Germinal center (tissue), 1 donor: ENCODE measurements at regions not wholly inside any gene's neighbourhood (a gene's known extent, or its start where the extent isn't known, plus 50 kb on each side); places are given as distances from the start of the nearest gene placed in this dataset.
"Not testable (repeated sequence)": the region's sequence is repeated elsewhere in the genome, so short reads cannot be mapped to it uniquely, and the experiment has no call there.

Source experiments
- DNase-seq: peaks from one replicate; pipeline ENCODE4 v3.0.0; 2012; ENCODE audit warnings: mixed read lengths, low spot score

DNA sequence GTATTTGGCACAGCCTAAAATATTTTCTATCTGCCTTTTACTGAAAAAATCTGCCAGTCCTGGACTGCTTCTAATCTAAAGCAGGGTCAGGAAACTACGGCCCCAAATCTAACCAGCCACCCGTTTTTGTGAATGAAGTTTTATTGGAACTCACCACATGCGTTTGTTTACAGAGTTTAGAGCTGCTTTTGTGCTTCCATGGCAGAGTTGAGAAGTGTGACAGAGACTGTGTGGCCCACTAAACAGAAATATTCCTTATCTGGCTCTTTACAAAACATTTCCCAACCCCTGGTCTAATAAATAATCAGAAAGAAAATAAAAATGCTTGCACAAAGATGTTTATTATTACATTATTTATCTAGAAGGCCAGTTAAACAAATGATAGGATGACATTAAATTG lies 110.2 kb downstream of the COPRS start:
- DNase-seq = no peak

DNA sequence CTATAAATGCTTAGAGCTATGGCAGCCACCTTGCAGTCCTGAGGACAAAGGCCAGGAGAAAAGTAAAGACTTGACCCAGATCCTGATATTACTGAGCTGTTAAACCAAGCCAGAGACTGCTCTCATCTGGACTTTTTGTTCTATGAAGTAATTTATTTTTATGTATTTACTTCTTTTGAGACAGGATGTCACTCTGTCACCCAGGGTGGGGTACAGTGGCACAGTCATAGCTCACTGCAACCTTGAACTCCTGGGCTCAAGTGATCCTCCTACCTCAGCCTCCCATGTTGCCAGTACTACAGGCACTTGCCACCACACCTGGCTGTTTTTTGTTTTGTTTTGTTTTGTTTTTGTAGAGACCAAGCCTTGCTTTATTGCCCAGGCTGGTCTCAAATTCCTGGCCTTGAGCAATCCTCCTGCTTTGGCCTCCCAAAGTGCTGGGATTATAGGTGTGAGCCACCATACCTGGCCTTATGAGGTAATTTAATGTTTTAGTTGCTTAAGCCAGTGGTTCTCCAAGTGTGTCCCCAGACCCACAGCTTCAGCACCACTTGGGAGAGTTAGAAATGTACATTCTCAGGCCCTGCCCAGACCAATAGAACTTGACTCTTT lies 112.1 kb downstream of the COPRS start:
- no peak for DNase-seq

DNA sequence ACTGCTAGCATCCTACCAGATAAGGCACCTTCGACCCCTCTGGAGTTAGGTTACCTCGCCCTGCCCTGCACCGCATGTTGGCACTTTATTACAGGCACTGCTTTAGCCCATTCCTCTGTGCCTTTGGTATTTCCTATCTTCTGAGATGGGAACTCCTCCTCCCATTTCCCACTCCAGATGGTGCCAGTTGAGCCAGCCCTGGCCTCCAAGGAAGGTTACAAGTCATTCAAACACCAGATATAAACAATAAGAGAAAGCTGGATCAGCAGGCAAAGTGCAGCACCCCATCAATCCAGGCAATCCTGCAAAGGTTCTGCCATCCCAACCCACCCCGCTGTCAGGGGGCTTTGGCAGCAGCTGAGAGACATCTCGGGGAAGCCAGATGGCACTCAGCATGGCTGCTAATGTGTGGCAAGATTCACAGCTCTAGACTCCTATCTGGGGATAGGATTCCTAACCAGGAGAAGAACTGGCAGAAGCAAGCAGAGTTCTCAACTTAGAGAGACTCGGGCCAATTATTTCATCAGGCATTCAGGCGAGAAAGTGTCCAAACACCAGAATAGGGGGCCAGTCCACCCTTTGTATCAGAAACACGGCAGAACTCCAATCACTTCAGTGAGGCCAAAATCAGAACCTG lies 113.0 kb downstream of the COPRS start:
- no peak for DNase-seq

DNA sequence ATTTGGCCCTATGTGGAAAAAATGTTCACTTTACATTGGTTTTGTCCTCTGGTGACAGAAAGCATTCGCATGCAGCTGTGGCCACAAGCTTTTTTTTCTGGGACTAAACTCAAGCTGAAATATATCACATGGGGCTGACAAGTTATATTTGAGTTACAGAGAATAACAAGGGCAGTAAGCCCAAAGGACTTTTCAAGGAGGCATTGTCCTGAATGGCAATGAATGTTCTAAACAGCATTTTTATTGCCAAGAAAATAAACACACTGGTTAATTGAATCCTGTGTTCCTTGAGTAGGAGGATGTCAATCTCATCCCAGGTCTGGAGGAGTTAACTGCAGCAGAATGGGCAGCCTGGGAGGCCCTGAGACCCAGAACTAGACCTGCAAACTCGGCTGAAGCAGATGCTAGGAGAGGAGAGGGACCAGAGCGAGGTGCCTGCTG lies 114.5 kb downstream of the COPRS start:
- DNase-seq = no peak

DNA sequence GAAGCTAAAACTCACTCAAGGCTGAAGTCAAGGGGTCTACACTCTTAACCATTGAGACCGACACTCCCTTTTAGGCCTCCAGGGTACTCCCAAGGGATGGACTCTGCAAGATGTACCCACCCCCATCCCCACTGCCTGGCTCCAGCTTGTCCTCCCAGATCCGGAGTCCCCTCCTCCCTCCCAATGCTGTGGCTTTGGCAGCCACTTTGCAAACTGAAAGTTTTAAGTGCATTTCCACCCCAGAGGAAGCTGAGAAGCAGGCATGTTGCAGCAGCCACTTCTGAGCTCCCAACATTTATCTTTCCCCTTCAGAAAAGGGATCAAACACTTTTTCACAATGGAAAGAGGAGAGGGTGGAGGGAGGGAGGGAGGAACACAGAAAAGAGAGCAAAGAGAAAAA lies 115.2 kb downstream of the COPRS start:
- no peak for DNase-seq

DNA sequence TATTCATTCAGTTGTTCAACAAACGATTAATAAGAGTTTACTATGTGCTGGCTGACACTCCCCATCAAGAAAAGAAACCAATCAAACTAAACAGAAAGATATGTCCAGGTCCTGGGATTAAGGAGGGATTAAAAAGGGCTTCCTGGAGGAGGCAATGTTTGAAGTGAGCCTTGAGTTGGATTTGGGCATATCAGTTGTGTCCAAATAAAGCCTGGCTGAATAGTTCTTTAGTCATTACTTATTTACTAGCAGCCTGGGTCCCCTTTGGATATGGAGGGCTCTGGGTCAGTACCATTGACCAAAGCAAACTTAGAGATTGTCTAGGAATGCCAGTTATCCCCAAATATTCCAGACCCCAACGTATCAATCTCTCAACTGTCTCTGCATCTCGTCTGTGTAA lies 117.7 kb downstream of the COPRS start:
- no peak for DNase-seq

DNA sequence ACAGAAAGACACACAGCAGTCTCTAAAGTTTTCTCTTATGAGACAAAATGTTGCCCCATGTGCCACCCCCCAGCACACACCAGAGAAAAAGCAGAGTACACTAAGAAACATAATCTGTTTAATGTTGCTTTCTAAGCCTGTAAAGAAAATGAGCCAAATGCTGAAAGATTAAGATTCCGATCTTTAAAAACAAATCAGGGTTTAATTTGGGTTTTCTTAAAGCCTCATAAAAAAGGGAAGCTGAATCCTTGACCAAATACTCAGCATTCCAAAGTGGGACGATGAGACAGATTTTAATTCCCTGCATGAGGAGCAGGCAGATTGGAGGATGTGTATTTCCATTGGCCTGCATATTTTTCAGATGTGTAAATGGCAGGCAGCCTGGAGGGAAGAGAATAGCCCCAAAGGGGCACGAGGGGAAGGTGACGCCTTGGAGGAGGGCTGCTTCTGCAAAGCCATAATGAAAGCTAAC lies 118.4 kb downstream of the COPRS start:
- DNase-seq = no peak

DNA sequence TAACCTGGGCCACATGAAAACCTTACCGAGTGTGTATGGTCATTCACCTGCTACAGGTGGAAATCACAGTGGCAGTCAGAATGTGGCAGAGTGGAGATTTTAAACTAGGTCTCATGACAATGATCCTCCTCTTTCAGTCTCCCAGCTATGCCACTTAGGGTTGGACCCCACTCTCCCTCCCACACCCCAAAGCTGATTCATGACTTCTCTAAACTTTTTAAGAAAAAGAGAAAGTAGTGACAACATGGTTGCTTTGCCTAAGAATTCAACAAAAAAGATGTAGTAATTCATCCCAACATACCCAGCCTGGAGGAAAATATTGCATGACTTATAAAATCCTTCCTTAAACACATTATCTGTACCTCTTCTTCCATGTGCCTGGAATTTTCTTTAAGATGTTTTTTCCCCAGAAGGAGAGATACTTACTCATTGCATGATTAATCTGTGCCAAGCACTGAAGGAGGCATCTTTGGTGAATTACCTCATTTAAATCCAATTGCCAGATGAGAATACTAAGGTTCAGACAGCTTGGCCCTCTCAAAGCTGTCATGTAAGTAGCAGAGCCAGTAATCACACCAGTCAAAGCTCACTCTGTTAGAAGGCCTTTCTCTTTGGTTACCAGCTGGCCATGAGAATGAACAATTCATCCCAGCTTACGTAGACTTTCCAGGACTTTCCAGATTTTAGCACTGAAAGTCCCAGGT lies 119.9 kb downstream of the COPRS start:
- DNase-seq = no peak

DNA sequence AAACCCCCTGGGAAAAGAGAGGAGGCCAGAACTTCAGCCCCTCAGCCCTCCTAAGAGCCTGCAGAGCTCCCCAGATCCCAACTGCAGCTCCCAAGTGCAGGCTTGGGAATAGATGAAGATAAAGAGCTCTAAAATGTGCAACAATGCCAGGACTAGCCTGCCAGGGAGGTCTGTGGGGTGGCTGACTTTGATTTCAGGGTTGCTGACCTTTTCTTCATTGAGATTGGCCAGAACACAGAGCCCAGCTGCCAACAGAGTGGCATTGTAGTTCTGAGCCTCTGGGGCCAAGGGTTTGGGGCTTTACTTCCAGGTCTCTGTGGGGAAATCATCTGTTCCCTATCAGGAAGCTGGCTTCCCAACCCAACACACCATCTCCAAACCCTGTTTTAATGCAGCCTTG lies 120.6 kb downstream of the COPRS start:
- no peak for DNase-seq

DNA sequence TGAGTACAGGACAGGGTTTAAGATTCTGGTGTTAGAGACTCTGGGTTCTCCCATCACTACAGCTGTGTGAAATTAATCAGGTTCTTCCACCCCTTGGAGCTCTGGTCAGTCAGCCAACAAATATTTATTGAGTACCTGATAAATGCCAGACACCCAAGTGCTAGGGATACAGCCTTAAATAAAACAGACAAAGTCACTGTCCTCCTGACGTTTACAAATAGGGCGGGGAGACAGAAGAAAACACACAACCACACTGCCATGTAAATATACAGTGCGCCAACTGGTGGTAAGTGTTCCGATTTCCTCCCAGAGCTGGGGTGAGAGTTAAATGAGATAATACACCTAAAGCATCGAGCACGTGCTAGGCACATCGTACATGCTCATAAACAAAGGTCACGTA lies 121.0 kb downstream of the COPRS start:
- DNase-seq = no peak

DNA sequence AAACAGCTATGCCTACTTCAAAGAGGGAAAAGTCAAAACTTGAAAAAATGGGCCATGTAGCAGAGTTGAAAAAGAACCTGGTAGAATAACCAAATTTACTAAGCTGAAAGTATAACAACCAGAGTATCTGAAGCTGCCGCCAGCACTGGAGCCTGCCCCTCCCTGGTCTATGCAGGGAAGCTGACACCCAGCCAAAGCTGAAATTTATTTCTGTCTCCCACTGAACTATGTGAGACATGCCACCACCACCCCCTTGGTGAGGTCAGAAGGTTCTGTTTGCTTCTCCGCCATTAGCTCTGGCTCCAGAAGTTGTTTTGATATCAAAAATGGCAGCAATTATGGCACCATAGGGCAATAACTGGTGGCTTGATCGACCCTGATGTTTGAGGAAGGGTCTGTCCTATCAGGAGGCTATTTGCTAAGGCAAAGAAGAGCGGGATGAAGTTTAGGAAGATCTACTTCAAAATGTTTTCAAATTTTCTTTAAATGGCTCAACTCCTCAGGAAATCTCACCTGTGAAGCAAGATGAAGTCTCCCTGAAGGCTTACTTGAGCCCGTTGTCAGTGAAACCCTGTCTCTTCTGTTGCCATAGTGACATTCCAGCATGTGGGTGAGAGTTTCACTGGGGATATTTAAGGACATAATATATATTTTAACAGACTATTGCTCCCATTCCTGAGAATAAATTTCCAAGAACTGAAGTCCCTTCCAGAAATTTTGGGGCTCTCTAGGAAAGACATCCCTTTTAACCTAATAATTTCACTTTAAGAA lies 122.0 kb downstream of the COPRS start:
- DNase-seq = no peak

DNA sequence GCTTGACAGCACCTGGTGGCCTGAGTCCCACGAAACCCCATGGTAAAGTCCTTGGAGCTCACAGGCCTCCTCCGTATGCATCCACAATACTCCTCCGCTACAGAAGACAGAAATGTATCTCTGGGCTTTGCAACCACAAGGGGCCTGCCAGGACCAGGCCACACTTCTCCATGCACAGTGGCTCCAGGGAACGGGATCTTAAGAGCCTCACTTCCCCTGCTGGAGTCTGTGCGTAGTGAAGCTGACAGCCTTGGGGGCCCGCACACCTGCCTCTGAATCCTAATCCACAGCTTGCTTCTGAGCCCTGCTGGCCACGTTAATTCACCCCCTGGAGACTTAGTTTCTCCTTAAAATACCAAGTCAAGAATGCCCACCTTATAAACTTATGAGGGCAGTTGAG lies 125.7 kb downstream of the COPRS start:
- DNase-seq = no peak

DNA sequence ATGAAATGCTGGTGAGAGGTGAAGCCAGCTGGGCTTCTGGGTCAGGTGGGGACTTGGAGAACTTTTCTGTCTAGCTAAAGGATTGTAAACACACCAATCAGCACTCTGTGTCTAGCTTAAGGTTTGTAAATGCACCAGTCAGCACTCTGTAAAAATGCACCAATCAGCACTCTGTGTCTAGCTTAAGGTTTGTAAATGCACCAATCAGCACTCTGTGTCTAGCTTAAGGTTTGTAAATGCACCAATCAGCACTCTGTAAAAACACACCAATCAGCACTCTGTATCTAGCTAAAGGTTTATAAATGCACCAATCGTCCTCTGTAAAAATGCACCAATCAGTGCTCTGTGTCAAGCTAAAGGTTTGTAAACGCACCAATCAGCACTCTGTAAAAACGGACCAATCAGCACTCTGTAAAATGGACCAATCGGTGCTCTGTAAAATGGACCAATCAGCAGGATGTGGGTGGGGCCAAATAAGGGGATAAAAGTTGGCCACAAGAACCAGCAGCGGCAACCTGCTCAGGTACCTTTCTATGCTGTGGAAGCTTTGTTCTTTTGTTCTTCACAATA lies 127.4 kb downstream of the COPRS start:
- DNase-seq = not testable (repeated sequence)

DNA sequence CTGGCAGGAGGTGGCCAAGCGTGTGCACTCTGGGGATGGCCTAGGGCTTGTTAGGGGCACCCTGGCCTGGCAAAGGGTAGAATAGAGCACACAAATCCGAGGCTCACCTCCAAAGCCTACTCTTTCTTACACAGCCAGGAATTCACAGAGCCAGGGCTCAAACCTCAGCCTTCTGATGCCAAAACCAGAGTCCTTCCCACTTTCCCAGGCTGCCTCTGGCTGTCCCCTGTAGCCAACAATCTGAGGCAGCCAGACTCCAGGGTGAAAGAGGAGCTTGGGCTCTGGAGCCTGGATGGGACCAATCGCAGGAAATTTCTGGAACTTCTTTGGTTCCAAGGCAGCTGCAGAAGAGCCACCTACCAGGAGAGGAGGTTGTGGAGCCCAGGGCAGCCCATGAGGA lies 127.9 kb downstream of the COPRS start:
- no peak for DNase-seq

DNA sequence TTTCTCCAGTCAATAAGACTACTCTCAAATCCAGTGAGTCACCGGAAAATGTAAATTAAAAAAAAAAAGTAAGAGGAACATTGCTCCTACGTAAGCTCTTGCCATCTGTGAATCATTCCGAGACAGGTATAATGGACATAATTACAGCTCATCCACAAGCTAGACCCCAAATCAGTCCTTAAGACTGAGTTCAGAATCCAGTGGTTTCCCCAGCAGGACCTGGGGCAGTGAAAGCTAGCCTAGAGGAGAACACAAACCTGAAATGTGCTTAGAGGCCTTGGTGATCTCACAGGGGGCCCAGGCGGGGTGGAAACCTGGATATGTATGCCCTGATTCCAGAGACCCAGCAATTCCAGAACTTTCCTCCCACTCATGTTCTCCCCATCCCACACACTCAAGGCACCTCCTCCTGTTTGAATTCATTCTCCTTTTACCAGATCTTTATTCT lies 132.0 kb downstream of the COPRS start:
- DNase-seq = no peak

DNA sequence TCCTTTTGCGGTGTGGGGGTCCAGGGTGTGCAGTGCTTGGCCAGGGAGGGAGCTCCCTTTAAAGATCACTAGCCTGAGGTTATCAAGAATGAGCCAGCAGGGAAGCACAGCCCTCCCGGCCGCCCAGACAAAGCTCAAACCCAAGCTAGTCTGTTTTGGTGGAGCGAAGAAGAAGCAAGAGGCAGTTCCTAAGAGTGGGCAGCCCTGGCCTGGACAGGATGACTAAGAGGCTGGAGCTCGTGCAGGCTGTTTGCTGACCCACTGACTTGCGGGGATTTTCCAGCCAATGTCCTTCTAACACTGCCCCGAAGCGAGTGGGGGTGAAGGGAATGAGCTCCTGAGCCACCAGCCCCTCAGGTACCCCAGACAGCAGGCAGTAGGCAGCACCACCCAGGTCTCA lies 134.4 kb downstream of the COPRS start:
- no peak for DNase-seq

DNA sequence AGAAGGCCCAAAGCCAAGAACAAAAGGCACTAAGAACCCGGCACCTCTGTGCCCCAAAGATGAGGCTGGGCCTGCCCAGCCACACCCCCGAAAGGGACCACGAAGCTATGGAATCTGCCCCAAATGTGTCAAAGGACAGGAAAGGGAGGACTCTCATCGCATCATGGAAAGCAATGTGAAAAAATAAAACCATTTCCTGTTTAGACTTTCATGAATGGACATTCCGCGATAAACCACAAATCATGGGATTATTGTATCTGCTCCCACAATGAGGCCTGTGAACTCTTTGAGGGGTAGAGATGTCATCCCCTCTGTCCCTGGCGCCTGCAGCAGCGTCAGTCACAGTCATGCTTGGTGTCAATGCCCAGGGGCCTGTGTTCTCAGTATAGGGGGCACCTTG lies 135.0 kb downstream of the COPRS start:
- no peak for DNase-seq

DNA sequence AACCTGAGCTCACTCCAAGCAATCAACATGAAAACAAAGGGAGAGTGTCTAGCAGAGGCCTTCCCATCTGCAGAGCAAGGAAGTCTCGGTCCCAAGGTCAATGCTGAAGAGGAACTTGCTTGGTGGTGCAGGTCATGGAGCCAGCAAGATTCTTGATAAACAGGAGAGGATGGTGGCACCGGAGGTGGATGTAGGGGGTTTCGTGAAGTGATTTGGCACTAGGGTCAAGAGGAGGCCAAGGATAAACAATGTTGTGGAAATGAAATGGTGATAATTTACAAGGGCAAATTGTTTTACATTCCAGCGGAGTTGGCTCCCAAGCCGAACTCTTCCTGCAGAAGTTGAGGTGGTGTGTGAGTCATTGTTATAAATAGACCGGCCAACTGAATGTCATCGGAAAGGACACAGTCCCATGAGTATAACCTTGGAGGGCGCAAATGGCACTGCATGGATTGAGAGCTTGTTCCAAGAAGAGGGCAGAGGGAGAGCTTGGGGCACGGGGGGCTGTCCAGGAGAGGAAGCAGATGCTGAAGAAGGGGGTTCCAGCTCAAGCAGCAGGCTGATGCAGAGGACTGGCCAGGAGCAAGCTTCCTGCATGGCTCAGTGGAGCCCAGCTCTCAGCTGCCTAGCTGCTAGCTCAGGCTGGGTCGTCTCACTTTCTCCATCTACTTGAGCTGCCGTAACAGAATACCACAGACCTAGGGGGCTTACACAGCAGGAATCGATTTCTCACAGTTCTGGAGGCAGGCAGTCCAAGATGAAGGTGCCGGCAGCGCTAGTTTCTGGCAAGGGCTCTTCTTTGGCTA lies 136.6 kb downstream of the COPRS start:
- DNase-seq = no peak

DNA sequence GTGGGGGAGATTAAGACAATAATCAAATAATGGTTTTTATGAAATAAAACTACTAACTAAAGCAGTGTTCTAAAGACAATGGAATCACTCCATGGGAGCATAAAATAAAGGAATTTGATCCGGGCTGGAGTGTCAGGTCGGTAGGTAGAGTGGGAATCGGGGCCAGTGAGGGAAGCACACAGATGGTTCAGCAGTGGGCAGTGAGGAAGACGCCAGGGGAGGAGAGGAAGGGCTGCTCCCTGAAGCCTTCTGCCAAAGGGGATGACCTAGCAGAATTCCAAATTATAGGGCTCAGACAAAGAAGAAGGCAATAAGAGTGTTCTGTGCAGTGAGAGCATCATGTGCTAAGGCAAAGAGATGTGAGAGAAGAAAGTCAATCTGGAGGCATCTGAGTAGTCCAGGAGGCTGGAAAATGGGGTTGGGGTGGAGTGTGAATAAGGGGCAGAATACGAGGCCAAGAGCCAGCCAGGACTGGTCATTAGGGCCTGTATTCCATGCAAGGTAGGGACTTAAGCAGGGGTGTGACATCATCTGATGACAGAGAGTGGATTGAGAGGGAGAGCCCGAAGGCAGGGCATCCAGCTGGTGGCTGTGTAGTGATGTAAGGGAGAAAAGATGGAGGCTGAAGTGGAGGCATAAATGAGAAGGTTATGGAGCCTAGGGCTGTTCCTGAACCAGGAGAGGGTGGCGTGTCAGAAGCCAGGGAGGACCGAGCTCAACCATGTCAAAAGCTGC lies 137.6 kb downstream of the COPRS start:
- DNase-seq = no peak

DNA sequence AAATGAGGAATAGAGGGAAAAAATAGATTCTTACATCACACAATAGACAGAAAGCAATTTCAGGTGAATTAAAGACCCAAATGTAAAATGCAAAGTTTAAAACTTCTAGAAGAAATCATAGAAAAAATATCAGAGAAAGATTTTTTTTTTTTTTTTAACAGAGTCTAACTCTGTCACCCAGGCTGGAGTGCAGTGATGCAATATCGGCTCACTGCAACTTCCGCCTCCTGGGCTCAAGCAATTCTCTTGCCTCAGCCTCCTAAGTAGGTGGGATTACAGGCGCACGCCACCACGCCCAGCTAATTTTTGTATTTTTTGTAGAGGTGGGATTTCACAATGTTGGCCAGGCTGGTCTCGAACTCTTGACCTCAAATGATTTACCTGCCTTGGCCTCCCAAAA lies 141.8 kb downstream of the COPRS start:
- DNase-seq = not testable (repeated sequence)

DNA sequence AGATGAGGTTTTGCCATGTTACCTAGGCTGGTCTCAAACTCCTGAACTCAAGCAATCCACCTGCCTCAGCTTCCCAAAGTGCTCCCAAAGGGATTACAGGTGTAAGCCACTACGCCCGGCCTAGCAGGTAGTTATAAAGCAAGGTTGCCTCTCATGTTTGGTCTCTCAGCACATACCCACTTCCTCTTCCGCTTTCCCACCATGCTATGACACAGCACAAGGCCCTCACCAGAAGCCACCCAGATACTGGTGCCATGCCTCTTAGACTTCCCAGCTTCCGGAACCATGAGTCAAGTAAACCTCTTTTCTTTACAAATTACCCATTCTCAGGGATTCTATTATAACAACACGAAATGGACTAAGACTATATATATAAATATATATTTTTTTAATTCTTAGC lies 143.6 kb downstream of the COPRS start:
- DNase-seq = no peak
